Activated CD8-positive, alpha-beta memory T cell treated with anti-CD3 and anti-CD28 coated beads for 24 hours (primary cell): ENCODE measurements at regions not wholly inside any gene's neighbourhood (a gene's known extent, or its start where the extent isn't known, plus 50 kb on each side); places are given as distances from the start of the nearest gene placed in this dataset.
"Not testable (repeated sequence)": the region's sequence is repeated elsewhere in the genome, so short reads cannot be mapped to it uniquely, and the experiment has no call there.

Source experiments
- DNase-seq: peaks from one replicate; pipeline ENCODE4 v3.0.0-alpha.2; 2020

GRCh38 chr10:25869609-25870008, 64.4 kb upstream of the MYO3A start:
- DNase-seq: no peak

- DNase-seq: not testable (repeated sequence)
Observed at GRCh38 chr10:25874402-25874801, 59.6 kb upstream of the MYO3A start.

GRCh38 chr10:25875556-25876165, 58.4 kb upstream of the MYO3A start:
- DNase-seq: peak; percentile 78

GRCh38 chr10:25877296-25877695, 56.7 kb upstream of the MYO3A start:
- no peak for DNase-seq
